ENCODE measurements at regions not wholly inside any gene's neighbourhood (a gene's known extent, or its start where the extent isn't known, plus 50 kb on each side); places are given as distances from the start of the nearest gene placed in this dataset.

GRCh38 chr5:142422429-142422828, 97.6 kb upstream of the SPRY4 start:
- ATAC-seq (peak; percentile 91), DNase-seq (peak; percentile 40)
- H3K27ac ChIP-seq (ENCODE audit: low read length), result no peak overlapping the region
- no peaks in the 10 kb centered on the region for H3K27me3 ChIP-seq (ENCODE audit: low read length)
- H3K9me2 ChIP-seq (replicated peaks; ENCODE audit: low read length), result no peaks in the 10 kb centered on the region
- H3K9ac ChIP-seq (ENCODE audit: low read length), result no peak overlapping the region
- H2AFZ ChIP-seq (ENCODE audit: low read length), result no peak overlapping the region
- no peaks in the 10 kb centered on the region for H3K36me3 ChIP-seq (ENCODE audit: low read depth, low read length)
- ChIA-PET POLR2A (ENCODE audit: unreplicated experiment) (no interaction called here), CTCF (no interaction called here)
- no peak overlapping the region for H3K4me2 ChIP-seq (ENCODE audit: low read length)
- no peak overlapping the region for H3K4me3 ChIP-seq (ENCODE audit: low read length)
- intact Hi-C loops (cut with micrococcal nuclease), result no loop called here
- H3K79me2 ChIP-seq (ENCODE audit: low read length), result no peaks in the 10 kb centered on the region
- H3F3A ChIP-seq (ENCODE audit: low read length, unreplicated experiment), result no peaks in the 10 kb centered on the region
- H3K4me1 ChIP-seq (ENCODE audit: insufficient read depth, low read length), result peaks cover 7% of the 10 kb centered on the region; the same call in 1 of the 2 replicates
- no TSS peak for BruUV-seq (replicated peaks)
- H4K20me1 ChIP-seq (ENCODE audit: low read length), result no peaks in the 10 kb centered on the region
- TF ChIP-seq EZH2 (IDR thresholded peaks at IDR 0.05; ENCODE audit: low read length, unreplicated experiment) (no peak), EZH2phosphoT487 (IDR thresholded peaks at IDR 0.05; ENCODE audit: borderline replicate concordance, low read length) (no peak), CTCF (conservative IDR thresholded peaks at IDR 0.05; ENCODE audit: low read depth, low read length) (no peak)
- H3K9me3 ChIP-seq (ENCODE audit: low read length), result no peaks in the 10 kb centered on the region

GRCh38 chr5:142421621-142422397, 97.0 kb upstream of the SPRY4 start:
- TF ChIP-seq CTCF (conservative IDR thresholded peaks at IDR 0.05; ENCODE audit: low read depth, low read length) (no peak), EZH2phosphoT487 (IDR thresholded peaks at IDR 0.05; ENCODE audit: borderline replicate concordance, low read length) (no peak), EZH2 (IDR thresholded peaks at IDR 0.05; ENCODE audit: low read length, unreplicated experiment) (no peak)
- no peak for DNase-seq
- H4K20me1 ChIP-seq (ENCODE audit: low read length), result no peaks in the 10 kb centered on the region
- no peak overlapping the region for H3K4me2 ChIP-seq (ENCODE audit: low read length)
- intact Hi-C loops (cut with micrococcal nuclease), result no loop called here
- H3F3A ChIP-seq (ENCODE audit: low read length, unreplicated experiment), result no peaks in the 10 kb centered on the region
- BruUV-seq (replicated peaks), result no TSS peak
- ATAC-seq, result no peak
- no peak overlapping the region for H3K9ac ChIP-seq (ENCODE audit: low read length)
- no peak overlapping the region for H2AFZ ChIP-seq (ENCODE audit: low read length)
- H3K27ac ChIP-seq (ENCODE audit: low read length), result no peak overlapping the region
- no peaks in the 10 kb centered on the region for H3K9me2 ChIP-seq (replicated peaks; ENCODE audit: low read length)
- H3K9me3 ChIP-seq (ENCODE audit: low read length), result no peaks in the 10 kb centered on the region
- peaks cover 7% of the 10 kb centered on the region; the same call in 1 of the 2 replicates for H3K4me1 ChIP-seq (ENCODE audit: insufficient read depth, low read length)
- no peaks in the 10 kb centered on the region for H3K27me3 ChIP-seq (ENCODE audit: low read length)
- no peak overlapping the region for H3K4me3 ChIP-seq (ENCODE audit: low read length)
- H3K36me3 ChIP-seq (ENCODE audit: low read depth, low read length), result no peaks in the 10 kb centered on the region
- CTCF ChIA-PET, result no interaction called here
- no peaks in the 10 kb centered on the region for H3K79me2 ChIP-seq (ENCODE audit: low read length)
- POLR2A ChIA-PET (ENCODE audit: unreplicated experiment), result no interaction called here

- BruUV-seq (replicated peaks), result no TSS peak
- Histone ChIP-seq H3K9me2 (replicated peaks; ENCODE audit: low read length) (no peaks in the 10 kb centered on the region), H2AFZ (ENCODE audit: low read length) (no peak overlapping the region), H3K27me3 (ENCODE audit: low read length) (no peaks in the 10 kb centered on the region), H3K79me2 (ENCODE audit: low read length) (no peaks in the 10 kb centered on the region), H3K4me3 (ENCODE audit: low read length) (no peak overlapping the region), H3K36me3 (ENCODE audit: low read depth, low read length) (no peaks in the 10 kb centered on the region), H3K9me3 (ENCODE audit: low read length) (no peaks in the 10 kb centered on the region), H3K9ac (ENCODE audit: low read length) (no peak overlapping the region), H3K4me1 (ENCODE audit: insufficient read depth, low read length) (peaks cover 7% of the 10 kb centered on the region; the same call in 1 of the 2 replicates), H4K20me1 (ENCODE audit: low read length) (no peaks in the 10 kb centered on the region), H3F3A (ENCODE audit: low read length, unreplicated experiment) (no peaks in the 10 kb centered on the region), H3K4me2 (ENCODE audit: low read length) (no peak overlapping the region), H3K27ac (ENCODE audit: low read length) (no peak overlapping the region)
- CTCF ChIA-PET, result no interaction called here
- no peak for DNase-seq
- no peak for ATAC-seq
- TF ChIP-seq CTCF (conservative IDR thresholded peaks at IDR 0.05; ENCODE audit: low read depth, low read length), result no peak
- no peak for TF ChIP-seq EZH2 (IDR thresholded peaks at IDR 0.05; ENCODE audit: low read length, unreplicated experiment)
- TF ChIP-seq EZH2phosphoT487 (IDR thresholded peaks at IDR 0.05; ENCODE audit: borderline replicate concordance, low read length), result no peak
- POLR2A ChIA-PET (ENCODE audit: unreplicated experiment), result no interaction called here
- intact Hi-C loops (cut with micrococcal nuclease), result no loop called here
Observed at GRCh38 chr5:142421228-142421617, 96.4 kb upstream of the SPRY4 start.

Data from PC-3 (cell line).